DND-41 (cell line): ENCODE measurements at regions not wholly inside any gene's neighbourhood (a gene's known extent, or its start where the extent isn't known, plus 50 kb on each side); places are given as distances from the start of the nearest gene placed in this dataset.

Experiments used
- EZH2 ChIP-seq: IDR thresholded peaks from 3 replicates; pipeline ENCODE4 v1.6.1; 2012; ENCODE audit warnings: borderline replicate concordance, low read depth, mild to moderate bottlenecking, moderate library complexity, low read length, inconsistent platforms; ENCODE audit not compliant: severe bottlenecking
- TF ChIP-seq, protein P1 (sequence below): IDR thresholded peaks from 2 replicates; pipeline ENCODE4 v1.5.1; 2012; ENCODE audit warnings: borderline replicate concordance, low read length, moderate library complexity, mild to moderate bottlenecking; ENCODE audit not compliant: poor library complexity, severe bottlenecking; ENCODE audit errors: extremely low read depth

DNA sequence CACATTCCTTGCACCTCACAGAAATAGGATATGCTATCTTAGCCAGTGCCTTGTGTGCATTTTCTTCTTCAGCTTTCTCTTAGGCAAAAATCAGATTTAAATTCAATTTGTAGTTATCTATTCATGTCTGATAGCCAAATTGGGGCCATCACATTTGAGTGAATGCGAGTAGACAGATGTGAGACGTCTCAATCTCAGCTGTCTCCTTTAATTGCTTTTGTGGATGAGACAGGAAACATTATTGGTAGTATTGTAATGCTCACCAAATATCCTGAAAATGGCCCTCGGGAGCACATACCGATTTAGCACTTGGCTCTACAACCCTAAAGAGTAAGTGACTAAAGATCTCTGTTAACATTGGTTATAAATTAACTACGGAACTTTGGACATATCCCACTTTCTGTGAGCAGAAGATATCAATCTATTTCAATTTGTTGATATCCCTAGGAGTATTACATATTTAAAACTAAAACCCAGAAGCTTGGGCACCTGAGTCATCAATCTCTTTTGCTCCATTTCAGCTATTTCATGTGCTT, 1012.5 kb upstream of the TMEM132C start:
- TF ChIP-seq, protein P1, sequence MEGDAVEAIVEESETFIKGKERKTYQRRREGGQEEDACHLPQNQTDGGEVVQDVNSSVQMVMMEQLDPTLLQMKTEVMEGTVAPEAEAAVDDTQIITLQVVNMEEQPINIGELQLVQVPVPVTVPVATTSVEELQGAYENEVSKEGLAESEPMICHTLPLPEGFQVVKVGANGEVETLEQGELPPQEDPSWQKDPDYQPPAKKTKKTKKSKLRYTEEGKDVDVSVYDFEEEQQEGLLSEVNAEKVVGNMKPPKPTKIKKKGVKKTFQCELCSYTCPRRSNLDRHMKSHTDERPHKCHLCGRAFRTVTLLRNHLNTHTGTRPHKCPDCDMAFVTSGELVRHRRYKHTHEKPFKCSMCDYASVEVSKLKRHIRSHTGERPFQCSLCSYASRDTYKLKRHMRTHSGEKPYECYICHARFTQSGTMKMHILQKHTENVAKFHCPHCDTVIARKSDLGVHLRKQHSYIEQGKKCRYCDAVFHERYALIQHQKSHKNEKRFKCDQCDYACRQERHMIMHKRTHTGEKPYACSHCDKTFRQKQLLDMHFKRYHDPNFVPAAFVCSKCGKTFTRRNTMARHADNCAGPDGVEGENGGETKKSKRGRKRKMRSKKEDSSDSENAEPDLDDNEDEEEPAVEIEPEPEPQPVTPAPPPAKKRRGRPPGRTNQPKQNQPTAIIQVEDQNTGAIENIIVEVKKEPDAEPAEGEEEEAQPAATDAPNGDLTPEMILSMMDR: no peak
- TF ChIP-seq EZH2: no peak
